Mammary epithelial cell (primary cell): ENCODE measurements at regions not wholly inside any gene's neighbourhood (a gene's known extent, or its start where the extent isn't known, plus 50 kb on each side); places are given as distances from the start of the nearest gene placed in this dataset.

Experiments used
- CTCF ChIP-seq, 2 donors: IDR thresholded peaks in 1 of 2; conservative IDR thresholded peaks in 1 of 2; 2 replicates each; pipeline ENCODE4 v1.5.1; 2011 to 2012; ENCODE audit warnings: inconsistent platforms in 2 of 2, low read length in 2 of 2, mild to moderate bottlenecking in 2 of 2, control low read depth in 1 of 2, low read depth in 1 of 2; ENCODE audit not compliant: insufficient read depth in 1 of 2; ENCODE audit errors: extremely low read depth in 1 of 2
- EZH2 ChIP-seq: IDR thresholded peaks from 2 replicates; pipeline ENCODE4 v1.6.1; 2012; ENCODE audit warnings: low read length, inconsistent platforms, borderline replicate concordance

GRCh38 chr15:62456011-62456920, 291.2 kb upstream of the C2CD4B start:
- TF ChIP-seq CTCF (conservative IDR thresholded peaks at IDR 0.05 in 1 of 2, IDR thresholded peaks at IDR 0.05 in 1 of 2; ENCODE audit: extremely low read depth in 1 of 2, insufficient read depth in 1 of 2, low read depth in 1 of 2, low read length in 2 of 2) (no peak), EZH2 (no peak)
